ENCODE measurements at regions not wholly inside any gene's neighbourhood (a gene's known extent, or its start where the extent isn't known, plus 50 kb on each side); places are given as distances from the start of the nearest gene placed in this dataset.
"Not testable (repeated sequence)": the region's sequence is repeated elsewhere in the genome, so short reads cannot be mapped to it uniquely, and the experiment has no call there.

- DNase-seq (ENCODE audit: low read depth) = no peak
These were observed 138.9 kb upstream of the DCC start for GRCh38 chr18:52200921-52201663.

GRCh38 chr18:52208646-52209045, 131.4 kb upstream of the DCC start:
- no peak for DNase-seq (ENCODE audit: low read depth)

DNA sequence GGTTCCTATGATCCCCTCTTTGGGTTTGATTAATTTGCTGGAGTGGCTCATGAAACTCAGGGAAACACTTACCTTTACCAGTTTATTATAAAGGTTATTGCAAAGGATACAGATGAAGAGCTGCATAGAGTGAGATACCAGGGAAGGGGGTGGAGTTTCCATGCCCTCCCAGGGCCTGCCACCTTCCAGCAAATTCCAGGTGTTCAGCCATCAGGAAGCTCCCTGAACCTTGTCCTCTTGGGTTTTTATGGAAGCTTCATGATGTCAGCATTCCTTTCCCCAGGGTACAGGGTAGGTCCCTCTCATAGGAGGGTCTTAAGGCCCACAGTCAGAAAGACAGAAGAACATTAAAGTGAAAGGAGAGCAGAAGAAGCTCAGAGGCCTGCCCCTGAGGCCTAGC, 123.9 kb upstream of the DCC start:
- DNase-seq (ENCODE audit: low read depth) = no peak

GRCh38 chr18:52216666-52217065, 123.3 kb upstream of the DCC start:
- DNase-seq (ENCODE audit: low read depth) = no peak

DNA sequence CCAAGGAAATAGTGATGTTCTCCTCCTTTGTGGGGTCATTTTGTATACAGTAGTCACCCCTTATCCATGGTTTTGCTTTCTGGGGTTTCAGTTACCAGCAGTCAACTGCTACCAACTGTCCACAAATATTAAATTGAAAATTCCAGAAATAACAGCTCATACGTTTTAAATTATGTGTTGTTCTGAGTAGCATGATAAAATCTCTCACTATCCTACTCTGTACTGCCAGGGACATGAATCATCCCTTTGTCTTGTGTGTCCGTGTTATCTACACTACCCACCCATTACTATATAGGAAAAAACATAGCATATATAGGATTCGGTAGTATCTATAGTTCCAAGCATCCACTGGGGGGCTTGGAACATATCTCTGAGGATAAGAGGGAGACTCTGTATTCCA, 120.9 kb upstream of the DCC start:
- DNase-seq (ENCODE audit: low read depth) = no peak

DNA sequence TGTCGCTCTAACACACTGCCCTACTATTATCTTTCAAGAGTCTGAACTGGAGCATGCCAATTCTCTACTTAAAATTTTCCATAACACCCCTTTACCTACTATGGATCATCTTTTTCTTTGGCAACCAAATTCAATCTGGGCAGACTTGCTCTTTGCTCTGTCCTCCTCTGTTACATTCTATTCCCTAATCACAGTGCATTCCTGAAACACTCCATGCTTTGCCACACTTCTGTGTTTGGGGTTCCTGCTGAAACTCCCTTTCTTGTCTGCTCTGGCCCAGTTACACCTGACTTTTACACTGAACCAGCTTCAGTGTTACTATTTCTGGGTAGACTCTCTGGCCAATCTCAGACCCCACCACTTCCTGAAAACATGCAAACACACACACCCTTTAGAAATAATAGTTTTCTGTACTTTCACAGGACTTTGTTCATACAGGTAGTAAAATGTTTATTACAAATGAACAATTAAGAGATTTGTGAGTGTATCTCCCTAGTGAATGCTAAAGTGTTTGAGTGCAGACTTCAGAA, 119.9 kb upstream of the DCC start:
- DNase-seq (ENCODE audit: low read depth) = no peak

GRCh38 chr18:52222211-52222610, 117.8 kb upstream of the DCC start:
- no peak for DNase-seq (ENCODE audit: low read depth)

GRCh38 chr18:52227536-52227935, 112.5 kb upstream of the DCC start:
- no peak for DNase-seq (ENCODE audit: low read depth)

- no peak for DNase-seq (ENCODE audit: low read depth)
These were observed 111.8 kb upstream of the DCC start for GRCh38 chr18:52228166-52228565.

DNA sequence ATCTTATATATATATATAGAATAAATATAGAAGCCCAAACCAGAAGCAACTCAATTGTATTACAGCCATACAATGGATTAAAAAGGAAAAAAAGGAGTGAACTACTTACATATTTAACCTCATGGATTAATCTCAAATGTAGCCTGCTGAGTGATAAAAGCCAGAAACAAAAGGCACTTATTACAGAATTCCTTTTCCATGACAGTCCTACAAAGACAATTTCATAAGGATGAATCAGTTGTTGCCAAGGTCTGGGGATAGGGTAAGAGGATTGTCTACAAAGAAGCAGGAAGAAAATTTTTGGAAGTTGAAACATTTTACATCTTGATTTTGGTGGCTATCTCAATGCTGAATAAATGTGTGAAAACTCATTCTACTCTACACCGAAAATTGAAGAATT, 103.9 kb upstream of the DCC start:
- DNase-seq (ENCODE audit: low read depth) = no peak

GRCh38 chr18:52237551-52237950, 102.4 kb upstream of the DCC start:
- no peak for DNase-seq (ENCODE audit: low read depth)

DNA sequence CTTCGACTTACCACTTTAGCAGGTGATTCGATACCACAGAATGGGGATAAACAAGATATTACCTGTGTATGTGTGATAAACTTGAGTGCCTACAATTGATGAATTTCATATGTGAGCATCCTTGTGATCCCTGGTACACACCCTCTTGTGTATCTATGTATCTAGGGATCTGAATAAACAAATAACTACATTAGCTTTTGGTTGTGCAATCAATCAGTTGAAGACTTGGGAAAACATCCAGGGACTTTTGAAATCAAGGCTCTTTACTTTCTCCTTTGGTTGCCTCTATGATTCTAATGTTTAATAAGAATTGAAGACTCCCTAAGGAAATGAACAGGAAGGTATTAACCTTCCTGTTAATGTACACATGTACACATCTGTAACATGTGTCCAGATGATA, 97.3 kb upstream of the DCC start:
- DNase-seq (ENCODE audit: low read depth) = no peak

- no peak for DNase-seq (ENCODE audit: low read depth)
These were observed 95.3 kb upstream of the DCC start for GRCh38 chr18:52244658-52245057.

GRCh38 chr18:52254367-52254766, 85.6 kb upstream of the DCC start:
- no peak for DNase-seq (ENCODE audit: low read depth)

DNA sequence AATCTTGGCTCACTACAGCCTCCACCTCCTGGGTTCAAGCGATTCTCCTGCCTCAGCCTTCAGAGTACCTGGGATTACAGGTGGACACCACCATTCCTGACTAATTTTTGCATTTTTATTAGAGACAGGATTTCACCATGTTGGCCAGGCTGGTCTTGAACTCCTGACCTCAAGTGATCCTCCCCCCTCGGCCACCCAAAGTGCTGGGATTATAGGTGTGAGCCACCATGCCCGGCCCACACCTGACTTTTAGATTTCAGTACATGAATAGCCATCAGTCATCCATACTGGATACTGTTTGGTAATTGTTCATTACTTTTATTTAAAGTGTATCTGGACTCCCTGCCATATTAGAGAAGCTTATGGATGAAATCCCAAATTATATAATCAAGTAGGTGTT, 82.6 kb upstream of the DCC start:
- DNase-seq (ENCODE audit: low read depth) = not testable (repeated sequence)

- no peak for DNase-seq (ENCODE audit: low read depth)
These were observed 64.2 kb upstream of the DCC start for GRCh38 chr18:52275817-52276216.

DNA sequence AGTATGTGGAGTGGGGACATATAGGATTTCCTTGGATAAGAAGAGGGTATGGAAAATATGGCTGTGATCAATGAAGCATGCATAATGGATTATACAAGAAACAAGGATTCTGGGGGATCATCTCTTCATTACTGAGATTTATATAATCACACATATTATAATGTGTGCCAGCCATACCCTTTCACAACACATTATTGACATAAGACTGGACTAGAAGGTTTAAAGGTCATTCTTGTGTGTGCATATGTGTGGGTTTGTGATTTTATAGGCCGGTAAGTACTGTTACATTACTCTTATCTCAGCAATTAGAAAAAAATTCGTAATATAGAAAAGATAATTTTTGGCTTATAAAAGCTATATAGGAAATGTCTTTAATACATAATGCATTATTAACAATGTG, 62.2 kb upstream of the DCC start:
- no peak for DNase-seq (ENCODE audit: low read depth)

- DNase-seq (ENCODE audit: low read depth) = no peak
These were observed 61.8 kb upstream of the DCC start for GRCh38 chr18:52278191-52278590.

- DNase-seq (ENCODE audit: low read depth) = no peak
These were observed 59.3 kb upstream of the DCC start for GRCh38 chr18:52280702-52281101.

GRCh38 chr18:52283927-52284326, 56.1 kb upstream of the DCC start:
- no peak for DNase-seq (ENCODE audit: low read depth)

GRCh38 chr18:52286675-52287074, 53.3 kb upstream of the DCC start:
- no peak for DNase-seq (ENCODE audit: low read depth)

DNA sequence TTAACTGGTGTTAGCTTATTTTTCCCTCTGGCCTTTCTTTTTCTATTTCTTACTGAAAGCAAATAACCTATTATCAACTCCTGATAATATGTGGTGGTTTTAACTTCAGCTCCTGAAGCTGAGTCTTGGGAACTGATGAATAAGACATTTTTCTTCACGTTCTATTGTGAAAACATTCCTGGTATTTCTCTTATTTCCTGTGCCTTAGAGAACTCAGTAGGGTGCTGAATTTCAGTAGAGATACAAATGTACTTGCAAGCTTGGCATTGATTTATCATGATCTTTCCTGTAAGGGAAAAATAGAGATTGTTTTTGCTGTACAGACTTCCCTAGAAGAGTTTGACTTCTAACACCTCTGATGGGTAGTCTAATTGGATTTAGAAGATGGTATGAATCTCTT, 52.8 kb upstream of the DCC start:
- DNase-seq (ENCODE audit: low read depth) = peak; percentile 2

DNA sequence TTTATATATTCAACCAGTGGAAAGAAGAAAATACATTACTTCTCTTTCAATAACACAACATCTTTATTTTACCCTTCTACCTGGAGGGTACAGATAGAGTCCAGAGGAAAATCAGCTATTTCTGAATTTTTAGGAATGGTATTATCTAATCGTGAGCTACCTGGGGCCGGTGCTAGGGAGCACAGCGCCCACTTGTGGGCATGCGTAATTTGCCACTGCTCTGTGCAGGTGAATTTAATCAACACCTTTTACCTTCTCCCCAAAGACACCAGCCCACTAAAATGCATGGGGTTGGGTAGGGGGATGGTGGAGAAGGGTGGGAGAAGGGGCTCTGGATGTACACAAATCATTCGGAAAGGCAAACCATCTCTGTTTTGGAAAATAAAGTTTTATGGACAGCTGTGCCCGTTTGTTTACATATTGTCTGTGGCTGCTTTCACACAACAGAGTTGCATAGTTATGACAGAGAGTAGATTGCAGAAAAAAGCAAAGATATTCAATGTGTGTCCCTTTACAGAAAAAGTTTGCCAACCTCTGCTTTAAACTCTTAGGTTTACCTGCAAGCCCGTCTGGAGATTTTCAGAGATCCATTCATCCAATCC, 51.5 kb upstream of the DCC start:
- DNase-seq (ENCODE audit: low read depth) = no peak

GRCh38 chr18:52289392-52289791, 50.6 kb upstream of the DCC start:
- DNase-seq (ENCODE audit: low read depth) = no peak

Measured in iris pigment epithelial cell (primary cell).